GM06990 (cell line): ENCODE measurements at regions not wholly inside any gene's neighbourhood (a gene's known extent, or its start where the extent isn't known, plus 50 kb on each side); places are given as distances from the start of the nearest gene placed in this dataset.

Experiments used
- DNase-seq: peaks from one replicate; pipeline ENCODE4 v3.0.0-alpha.2; 2011; ENCODE audit not compliant: insufficient read length; ENCODE audit errors: extremely low read depth
- H3K27me3 ChIP-seq: replicated peaks from 2 replicates; pipeline ENCODE4 v1.6.0; 2011; ENCODE audit warnings: low read length; ENCODE audit not compliant: control insufficient read depth, insufficient read depth
- H3K36me3 ChIP-seq: 2 replicates; pipeline ENCODE4 v1.5.1; 2011; ENCODE audit warnings: low read length; ENCODE audit not compliant: control insufficient read depth, insufficient read depth
- H3K4me3 ChIP-seq: replicated peaks from 2 replicates; pipeline ENCODE4 v1.5.1; 2011; ENCODE audit warnings: low read depth, mild to moderate bottlenecking, control low read depth, low read length
- CTCF ChIP-seq: IDR thresholded peaks from 2 replicates; pipeline ENCODE4 v1.5.1; 2011; ENCODE audit warnings: low read length, control low read depth, mild to moderate bottlenecking, inconsistent platforms; ENCODE audit not compliant: insufficient read depth, poor library complexity, severe bottlenecking

GRCh38 chrX:9302381-9302780 lies 162.5 kb upstream of the TBL1X start:
- no peak for TF ChIP-seq CTCF
- no peak for DNase-seq
- Histone ChIP-seq H3K4me3 (no peak overlapping the region), H3K36me3 (no peaks in the 10 kb centered on the region), H3K27me3 (no peaks in the 10 kb centered on the region)

- no peaks in the 10 kb centered on the region for H3K27me3 ChIP-seq
- no peak for DNase-seq
- TF ChIP-seq CTCF = no peak
- no peak overlapping the region for H3K4me3 ChIP-seq
- H3K36me3 ChIP-seq = no peaks in the 10 kb centered on the region
Observed at GRCh38 chrX:9308426-9308825, 156.4 kb upstream of the TBL1X start.

GRCh38 chrX:9310616-9311015 lies 154.2 kb upstream of the TBL1X start:
- Histone ChIP-seq H3K4me3 (no peak overlapping the region), H3K27me3 (no peaks in the 10 kb centered on the region), H3K36me3 (no peaks in the 10 kb centered on the region)
- no peak for TF ChIP-seq CTCF
- DNase-seq = no peak

- H3K36me3 ChIP-seq = no peaks in the 10 kb centered on the region
- no peak for DNase-seq
- H3K4me3 ChIP-seq = no peak overlapping the region
- TF ChIP-seq CTCF = no peak
- H3K27me3 ChIP-seq = no peaks in the 10 kb centered on the region
Observed at GRCh38 chrX:9311421-9312160, 153.3 kb upstream of the TBL1X start.

GRCh38 chrX:9312922-9313867 lies 151.7 kb upstream of the TBL1X start:
- no peaks in the 10 kb centered on the region for H3K27me3 ChIP-seq
- H3K36me3 ChIP-seq = no peaks in the 10 kb centered on the region
- peak; percentile 79 for TF ChIP-seq CTCF
- DNase-seq = peak; percentile 20
- no peak overlapping the region for H3K4me3 ChIP-seq
